LoVo (cell line): ENCODE measurements at regions not wholly inside any gene's neighbourhood (a gene's known extent, or its start where the extent isn't known, plus 50 kb on each side); places are given as distances from the start of the nearest gene placed in this dataset.
"Not testable (repeated sequence)": the region's sequence is repeated elsewhere in the genome, so short reads cannot be mapped to it uniquely, and the experiment has no call there.

Source experiments
- DNase-seq: peaks from one replicate; pipeline ENCODE4 v3.0.0-alpha.2; 2016; ENCODE audit warnings: low spot score

DNA sequence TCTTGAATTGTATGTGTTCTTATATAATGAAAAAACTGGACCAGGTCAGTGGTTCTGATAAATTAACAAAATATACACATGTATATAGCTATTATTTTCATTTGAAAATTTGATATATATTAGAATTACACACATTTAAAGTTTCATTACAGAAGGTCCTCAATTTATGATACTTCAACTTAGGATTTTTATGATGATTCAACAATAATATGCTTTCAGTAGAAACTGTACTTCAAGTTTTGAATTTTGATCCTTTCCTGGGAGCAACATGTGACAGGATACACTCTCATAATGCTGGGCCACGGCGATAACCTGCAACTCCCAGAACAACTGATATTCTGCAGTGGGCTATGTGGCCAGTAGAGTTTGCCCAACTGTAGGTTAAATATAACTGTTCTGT, 344.7 kb downstream of the TAF11L14 start:
- DNase-seq: no peak

DNA sequence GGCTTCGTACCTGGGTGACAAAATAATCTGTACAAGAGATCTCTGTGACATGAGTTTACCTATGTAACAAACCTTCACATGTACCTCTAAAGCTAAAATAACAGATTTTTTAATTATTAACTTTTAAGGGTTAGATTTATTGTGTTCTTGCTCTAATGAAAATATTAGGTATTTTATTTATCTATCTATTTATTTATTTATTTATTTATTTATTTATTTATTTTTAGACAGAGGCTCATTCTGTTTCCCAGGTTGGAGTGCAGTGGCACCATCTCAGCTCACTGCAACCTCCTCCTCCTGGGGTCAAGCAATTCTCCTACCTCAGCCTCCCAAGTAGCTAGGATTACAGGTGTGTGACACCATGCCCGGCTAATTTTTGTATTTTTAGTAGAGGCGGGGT, 348.4 kb downstream of the TAF11L14 start:
- DNase-seq: not testable (repeated sequence)

DNA sequence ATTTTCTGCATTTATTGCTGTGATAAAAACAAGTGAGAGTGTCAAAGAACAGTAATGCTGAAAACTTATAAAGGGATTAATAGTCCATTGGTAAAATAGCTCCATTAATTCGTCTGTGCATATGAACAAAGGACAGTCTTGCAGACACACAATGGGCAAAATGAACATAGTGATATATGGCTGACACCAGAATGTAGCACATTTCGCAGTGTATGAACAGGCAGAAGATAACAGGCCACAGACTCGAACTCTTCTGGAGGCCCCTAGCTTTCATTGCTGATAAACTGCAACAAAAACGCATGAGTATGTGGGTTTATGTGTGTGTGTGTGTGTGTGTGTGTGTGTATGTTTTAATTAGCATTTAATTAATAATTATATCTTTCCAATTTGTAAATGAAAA, 354.8 kb downstream of the TAF11L14 start:
- DNase-seq: no peak

DNA sequence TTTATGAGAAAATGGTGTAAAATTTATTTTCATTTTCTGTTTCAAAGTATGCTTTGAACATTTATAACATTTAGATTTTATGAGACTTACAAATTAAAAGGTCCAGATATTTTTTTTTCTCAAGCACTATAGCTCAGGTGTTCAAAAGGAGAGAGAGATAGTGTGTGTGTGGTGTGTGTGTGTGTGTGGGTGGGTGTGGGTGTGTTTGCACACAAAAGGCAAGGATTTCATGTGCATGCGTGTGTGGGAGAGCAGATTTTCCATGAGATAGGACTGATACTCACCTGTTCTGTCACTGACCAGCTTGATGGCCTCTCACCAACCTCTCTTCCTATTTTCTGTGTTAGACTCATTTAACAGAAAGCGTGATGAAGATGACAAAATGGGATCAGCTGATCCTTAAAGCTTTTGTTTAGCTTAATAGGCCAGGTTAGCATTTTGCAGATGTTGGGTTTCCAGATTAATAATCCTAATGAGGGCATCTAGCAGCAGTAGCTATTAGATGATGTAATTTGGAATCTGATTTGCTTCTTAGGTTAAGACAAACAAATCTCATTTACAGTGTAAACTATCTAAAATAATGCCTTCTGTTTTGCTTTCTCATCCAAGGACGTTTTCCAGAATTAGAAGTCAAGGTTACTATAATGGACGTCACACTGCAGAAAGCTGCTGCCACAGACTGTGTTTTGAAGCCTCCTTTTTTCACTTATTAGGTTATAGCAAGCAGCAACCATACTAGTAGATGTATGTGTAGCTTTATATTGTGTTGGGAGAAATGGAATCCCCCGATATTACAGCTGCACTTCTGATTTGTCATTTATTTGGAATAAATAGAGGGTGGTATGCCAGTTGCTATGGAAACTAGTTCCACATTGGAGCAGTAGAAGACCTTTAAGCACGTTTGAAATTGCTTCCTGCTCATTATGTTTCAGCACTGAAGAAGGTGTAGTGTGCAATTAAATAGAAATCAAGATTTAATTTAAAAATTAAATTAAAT, 355.6 kb downstream of the TAF11L14 start:
- no peak for DNase-seq

DNA sequence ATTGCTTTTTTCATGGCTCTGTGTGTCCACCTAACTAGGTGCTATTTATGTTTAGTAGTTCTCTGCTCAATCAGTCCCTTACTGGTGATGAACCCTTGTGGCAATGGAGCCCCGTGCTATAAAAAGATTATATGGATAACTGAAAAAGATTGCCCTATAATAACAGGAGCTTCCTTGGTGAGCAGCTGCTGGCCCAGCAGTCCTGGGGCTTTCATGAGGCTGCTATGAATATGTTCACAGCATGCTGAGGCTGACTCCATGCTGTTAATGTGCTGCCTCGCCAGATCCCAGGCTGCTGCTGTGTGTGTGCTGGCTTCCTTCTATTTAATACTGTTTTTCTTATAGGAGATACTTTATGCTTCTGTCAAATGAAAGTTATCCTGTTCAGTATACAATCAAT, 357.5 kb downstream of the TAF11L14 start:
- DNase-seq: no peak

DNA sequence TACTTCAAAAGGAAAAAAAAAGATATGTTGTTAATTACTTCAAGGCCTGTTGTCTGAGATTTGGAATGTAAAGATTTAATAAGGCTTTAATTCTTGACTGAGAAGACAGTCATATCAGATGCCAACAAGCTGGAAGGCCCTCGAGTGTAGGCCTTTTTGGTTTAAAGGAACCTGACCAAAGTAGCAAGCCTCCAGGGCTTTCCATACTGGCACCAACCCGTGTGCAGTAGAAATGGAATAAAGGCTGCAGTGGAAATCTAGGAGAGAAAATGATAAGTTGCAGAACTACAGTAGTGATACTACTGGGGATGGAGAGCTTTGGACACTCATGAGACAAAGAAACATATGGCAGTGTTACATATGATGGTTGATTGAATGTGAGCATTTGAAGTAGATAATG, 358.0 kb downstream of the TAF11L14 start:
- no peak for DNase-seq

DNA sequence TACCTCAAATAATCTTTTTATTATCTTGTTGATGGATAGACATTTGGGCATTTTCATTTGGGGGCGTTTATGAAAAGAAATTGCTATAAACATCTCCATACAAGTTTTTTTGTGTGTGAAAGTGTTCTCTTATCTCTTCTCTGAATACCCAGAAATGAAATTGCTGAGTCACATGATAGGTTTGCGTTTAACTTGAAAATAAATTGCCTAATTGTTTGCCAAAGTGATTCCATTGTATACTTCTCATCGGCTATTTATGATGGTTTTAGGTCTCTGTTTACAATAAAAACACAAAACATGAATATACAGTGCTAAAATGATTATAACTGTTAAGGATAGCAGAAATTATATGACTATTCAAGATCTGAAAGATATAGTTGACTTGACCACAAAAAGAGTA, 361.7 kb downstream of the TAF11L14 start:
- no peak for DNase-seq

DNA sequence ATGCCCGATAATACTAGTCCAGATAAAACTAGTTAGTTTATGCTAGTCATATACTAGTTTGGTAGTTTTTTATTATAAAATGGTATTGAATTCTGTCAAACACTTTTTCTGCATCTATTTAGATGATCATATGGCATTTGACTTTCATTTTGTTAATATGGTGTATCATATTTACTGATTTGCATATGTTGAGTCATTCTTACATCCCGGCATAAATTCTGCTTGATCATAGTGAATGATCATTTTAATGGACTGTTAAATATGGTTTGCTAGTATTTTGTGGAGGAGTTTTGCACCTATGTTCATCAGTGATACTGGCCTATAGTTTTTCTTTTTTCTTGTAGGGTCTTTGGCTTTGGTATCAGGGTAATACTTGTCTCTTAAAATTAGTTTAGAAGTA, 365.6 kb downstream of the TAF11L14 start:
- DNase-seq: no peak

DNA sequence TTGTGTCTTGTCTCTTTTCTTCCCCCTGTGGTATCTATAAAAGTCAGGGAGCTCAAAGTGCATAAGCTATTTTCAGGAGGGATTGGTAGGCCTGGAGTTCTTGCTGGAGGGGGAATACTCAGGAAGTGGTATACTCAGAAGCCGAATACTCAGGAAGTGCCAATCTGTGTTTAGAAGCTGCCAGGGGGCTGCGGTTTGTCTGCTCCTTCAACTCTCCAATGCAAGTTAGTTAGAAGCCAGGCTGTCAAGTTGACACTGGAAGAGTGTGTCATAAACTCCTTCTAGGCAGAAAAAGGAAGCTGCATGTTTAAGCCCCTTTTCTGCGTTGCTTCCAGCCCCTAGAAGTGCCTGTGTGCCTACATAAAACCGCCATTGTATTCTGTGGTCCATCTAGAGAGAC, 366.5 kb downstream of the TAF11L14 start:
- DNase-seq: no peak

DNA sequence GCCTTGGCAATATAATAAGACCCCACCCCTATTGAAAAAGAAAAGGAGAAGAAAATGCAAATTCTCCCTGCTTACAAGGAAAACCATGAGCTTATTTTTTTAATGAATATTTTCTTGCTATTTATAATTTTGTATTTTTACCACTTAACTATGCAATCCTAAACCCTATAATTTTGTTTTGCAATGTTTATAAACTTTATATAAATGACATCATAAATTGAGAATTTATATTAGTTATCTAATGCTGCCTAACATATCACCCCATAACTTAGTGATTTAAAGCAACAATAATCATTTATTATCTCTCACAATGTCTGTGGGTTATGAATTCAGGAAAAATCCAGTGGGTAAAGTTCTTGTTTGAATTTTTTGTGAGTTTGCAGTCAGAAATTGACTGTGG, 369.1 kb downstream of the TAF11L14 start:
- DNase-seq: no peak

DNA sequence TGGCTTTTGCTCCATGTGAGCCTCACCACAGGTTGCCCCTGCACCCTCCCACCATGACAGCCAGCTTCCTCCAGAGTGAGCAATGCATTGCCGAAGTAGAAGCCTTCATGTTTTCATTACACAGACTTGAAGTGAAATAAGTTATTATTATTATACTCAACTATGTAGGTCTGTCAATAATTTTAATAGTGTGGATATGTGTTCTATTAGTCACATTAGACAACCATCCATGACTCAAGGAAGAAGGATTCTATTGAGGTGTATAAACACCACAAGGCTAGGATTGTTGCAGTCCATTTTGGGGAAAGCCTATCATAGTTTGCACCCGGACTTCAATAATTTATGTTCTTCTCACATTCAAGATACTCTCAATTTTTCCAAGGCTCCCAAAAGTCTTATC, 369.5 kb downstream of the TAF11L14 start:
- DNase-seq: no peak

DNA sequence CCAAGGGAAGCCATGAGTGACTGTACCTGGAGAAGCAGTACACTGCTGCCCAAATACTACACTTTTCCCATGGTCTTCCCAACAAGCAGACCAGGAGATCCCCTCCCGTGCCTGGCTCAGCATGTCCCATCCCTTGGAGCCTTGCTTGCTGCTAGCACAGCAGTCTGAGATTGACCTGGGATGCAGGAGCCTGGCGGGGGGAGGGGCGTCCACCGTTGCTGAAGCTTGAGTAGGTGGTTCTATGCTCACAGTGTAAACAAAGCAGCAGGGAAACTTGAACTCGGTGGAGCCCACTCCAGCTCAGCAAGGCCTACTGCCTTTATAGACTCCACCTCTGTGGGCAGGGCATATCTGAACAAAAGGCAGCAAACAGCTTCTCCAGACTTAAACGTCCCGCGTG, 372.0 kb downstream of the TAF11L14 start:
- not testable (repeated sequence) for DNase-seq

DNA sequence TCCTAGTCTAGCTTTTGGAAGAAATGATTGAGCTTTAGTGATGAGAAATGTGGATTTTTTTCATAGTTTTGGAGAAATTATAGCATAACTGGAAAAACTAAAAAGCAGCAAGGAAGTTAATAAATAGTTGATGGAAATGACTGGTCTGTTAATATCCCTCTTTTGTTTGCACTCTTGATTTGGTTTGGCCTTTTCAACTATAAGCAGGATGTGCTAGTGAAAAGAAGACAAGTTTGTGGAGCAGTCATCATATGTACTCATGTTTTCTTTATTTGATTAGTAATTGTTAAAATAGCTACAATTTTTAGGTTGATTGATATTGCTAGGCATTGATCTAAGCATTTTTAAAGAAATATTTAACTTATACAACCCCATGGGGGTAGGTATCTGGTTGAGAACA, 374.7 kb downstream of the TAF11L14 start:
- DNase-seq: no peak

DNA sequence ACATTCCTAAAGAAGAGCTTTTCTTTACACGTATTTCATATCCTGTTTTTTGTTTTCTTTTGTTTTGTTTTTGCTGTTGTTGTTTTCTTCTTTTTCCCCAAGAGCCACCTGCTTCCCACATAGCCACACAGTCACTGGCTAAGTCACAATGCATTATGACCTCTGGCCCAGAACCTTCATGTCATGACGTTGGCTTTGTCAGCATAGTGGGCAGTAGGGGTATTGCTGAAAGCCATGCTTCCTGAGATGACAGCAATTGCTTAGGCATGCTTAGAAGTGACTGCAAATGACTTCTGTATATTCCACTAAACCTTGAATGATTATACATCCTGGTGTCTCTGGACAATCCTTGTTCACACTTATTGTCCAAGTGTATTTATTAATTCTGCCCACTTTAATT, 375.8 kb downstream of the TAF11L14 start:
- peak; percentile 9 for DNase-seq

DNA sequence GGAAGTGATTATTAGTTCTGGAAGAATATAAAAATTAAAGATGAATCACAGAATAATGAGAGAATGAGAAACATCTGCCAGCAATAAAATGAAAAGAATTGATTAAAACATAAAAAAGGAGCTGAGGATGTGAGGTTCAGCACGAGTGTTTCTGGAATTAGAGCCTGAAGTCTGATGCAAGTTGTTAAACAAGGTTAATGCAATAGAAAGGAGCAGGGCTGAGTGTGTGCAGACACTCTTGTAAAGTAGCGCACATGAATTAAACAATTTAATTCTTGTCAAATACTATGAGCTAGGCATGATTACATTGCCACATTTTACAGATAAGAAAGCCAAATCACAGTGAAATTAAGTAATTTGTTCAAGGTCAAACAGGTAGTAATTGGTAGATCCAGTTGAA, 384.2 kb downstream of the TAF11L14 start:
- DNase-seq: no peak

DNA sequence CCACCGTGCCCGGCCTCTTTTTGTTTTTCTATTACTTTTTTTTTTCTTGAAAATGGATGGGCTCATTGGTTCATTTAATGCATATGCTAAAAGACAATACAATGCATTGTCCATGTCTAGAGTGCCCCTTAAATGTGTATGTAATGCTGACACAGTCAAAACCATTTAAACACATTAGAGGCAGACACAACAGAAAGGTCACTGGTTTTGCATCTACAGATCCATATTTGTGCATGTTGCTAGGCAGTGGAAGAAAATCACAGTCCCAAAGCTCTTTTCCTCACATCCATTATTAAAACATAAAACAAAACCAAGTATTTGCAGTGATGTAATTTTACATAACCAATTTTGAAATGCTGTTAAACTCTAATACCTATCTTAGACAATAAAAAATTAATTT, 389.0 kb downstream of the TAF11L14 start:
- no peak for DNase-seq

DNA sequence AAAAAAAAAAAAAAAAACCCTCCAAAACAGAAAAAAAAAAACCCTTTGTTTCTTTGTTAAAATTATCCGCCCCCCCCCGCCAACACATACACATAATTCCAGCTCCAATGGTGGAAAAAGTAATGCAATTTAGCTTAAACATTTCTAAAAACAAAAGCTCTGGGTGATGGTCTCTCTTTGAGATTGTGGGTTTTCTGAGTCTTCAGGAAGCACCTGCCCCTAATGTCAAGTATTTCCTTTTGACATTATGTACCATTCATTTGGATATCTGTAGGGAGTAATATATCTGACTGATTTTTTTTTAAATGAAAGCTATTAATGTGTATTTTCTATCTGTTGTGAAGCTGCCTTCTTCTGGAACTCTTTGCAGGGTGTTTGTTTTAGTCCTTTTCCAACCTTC, 389.7 kb downstream of the TAF11L14 start:
- no peak for DNase-seq

DNA sequence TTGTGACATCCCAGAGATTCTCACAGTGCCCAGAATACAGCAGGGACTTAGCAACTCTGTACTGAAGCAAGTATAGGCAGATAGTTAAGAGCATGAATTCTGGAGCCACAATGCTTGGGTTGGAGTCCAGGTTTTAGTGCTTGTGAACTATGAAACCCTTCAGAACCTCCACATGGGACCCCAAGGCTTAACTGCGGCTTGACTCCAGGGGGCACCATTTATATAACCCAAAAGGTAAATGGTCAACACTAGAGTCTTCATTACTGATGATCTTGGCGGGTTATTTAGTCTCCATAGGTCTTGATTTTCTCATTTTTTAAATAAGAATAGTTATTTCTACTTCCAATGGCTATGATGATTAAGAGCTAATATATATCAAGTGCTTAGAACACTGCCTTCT, 390.3 kb downstream of the TAF11L14 start:
- no peak for DNase-seq

DNA sequence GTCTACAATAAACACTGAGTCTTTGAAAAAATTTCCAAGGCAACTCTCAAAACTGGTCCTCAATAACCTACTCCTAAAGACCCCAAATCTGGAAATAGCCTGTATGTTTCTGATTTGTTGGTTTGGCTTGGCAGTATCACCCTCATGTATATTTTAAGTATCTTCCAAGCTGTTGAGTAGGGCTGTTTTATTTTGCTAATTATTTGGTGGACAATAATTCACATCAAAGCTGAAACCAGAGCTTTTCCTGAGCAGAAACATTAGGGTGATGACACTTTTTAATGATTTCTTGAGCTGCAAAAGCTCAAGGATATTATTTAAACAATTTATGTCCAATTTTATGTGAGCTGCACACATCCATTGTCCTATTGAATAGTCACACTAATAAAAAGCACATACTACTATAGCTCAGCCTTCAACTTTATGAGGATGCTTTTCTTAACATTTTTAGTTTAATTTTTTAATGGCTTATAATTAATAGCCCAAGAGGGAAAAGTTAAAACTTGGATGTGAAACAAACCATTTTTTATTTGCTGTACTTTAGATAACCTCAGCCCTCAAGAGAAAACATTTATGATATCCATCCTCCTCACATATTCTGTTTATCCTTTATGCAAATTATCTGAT, 393.1 kb downstream of the TAF11L14 start:
- no peak for DNase-seq

DNA sequence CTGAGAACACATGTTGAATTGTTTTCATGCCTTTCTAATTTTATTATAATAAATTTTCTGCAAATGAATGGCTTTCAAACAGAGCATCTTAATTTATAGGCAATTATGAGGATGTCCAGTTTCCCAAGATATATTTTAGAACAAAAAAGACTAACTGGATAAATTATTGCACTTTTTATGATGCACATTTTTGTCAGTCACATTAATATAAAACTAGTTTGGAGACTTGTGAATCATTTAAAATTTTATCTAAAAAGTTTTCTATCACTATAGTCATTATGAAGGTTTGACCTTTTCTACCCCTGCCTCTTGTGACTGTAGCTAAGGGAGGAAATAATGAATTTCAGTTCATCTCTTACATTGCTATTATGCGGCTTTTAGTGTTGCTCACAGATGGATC, 393.8 kb downstream of the TAF11L14 start:
- DNase-seq: no peak

DNA sequence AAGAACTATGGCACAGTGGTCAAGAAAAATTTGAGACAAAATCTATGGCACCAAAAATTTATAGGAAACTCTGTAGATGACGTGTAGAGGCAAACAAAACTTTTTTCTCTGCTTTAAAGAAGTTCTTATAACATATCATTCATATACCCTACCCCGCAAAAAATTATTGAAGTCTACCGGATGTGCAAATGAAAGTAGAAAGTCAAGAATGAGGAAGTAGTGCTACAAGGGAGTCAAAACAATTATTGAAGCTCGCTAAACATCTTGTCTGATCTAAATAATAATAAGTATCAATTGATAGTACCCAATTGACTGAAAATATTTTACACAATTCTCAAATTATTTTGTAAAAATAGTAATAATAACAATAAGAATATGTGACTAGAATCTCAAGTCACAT, 398.5 kb downstream of the TAF11L14 start:
- DNase-seq: no peak

DNA sequence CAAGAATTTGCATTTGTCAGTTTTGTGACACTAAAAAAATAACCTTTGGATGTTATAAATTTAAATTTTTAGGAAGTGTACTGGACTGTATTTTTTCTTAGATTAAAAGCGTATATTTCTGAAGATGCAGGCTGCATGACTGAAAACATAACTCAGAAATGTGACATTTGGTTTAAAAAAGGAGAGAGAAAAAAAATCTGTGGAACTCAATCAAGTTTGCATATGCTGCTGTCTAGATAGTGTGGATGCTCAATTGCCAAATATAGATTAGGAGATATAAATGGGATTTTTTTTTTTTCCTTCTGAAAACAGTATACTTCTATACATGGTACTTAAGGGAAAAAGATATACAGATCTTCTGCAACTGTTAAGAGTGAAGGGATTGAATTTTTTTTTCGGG, 402.3 kb downstream of the TAF11L14 start:
- DNase-seq: no peak

DNA sequence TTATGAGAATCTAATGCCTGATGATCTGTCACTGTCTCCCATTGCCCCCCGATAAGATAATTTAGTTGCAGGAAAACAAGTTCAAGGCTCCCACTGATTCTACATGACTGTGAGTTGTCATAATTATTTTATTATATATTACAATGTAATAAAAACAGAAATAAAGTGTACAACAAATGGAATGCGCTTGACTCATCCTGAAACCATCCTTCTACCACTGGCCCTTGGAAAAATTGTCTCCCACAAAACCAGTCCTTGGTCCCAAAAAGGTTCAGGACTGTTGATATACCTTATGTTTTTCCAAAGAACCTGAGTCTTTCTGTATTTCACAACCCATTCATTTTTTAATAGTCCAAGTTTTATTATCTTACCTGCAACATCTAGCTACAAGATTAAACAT, 403.5 kb downstream of the TAF11L14 start:
- no peak for DNase-seq

DNA sequence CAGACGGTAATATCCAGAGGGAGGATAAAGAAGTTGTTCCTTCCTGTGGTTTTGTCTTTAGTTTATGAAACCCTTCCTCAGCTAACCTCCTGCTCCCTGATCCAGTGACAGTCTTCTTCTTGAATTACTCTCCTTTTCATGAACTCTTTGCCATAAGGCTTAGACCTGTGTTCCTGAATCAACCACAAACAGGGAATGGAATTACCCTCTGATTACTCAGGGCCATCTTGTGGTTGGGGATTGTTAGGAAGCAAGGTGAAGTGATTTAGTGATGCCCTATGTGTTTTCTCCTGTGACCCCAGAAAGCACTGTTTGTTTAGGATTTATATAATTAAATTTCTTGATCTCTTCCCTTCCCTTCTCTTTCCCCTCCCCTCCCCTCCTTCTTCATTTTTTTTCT, 409.1 kb downstream of the TAF11L14 start:
- no peak for DNase-seq
